ENCODE measurements at regions not wholly inside any gene's neighbourhood (a gene's known extent, or its start where the extent isn't known, plus 50 kb on each side); places are given as distances from the start of the nearest gene placed in this dataset.
"Not testable (repeated sequence)": the region's sequence is repeated elsewhere in the genome, so short reads cannot be mapped to it uniquely, and the experiment has no call there.

DNA sequence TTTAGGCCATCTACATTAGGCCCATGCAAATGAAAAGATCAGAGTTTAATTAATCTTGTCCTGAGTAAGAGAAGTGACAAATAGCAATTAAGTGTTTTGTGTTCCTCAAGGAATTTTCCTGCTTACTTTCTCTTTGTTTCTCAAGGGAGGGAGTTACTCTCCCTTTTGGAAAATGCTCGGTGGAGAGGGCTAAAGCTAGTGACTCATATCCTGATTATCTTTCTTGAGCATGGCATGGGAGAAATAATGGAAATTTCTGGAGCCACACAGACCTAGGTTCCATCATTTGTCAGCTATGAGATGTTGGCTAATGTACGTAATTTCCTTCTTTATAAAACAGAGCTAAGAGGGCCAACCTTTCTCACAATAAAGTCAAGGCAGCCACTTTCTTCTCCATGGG lies 177.1 kb downstream of the ETAA1 start:
- Histone ChIP-seq H3K4me1 (ENCODE audit: control insufficient read depth, low read depth, low read length) (no peaks in the 10 kb centered on the region), H3K36me3 (ENCODE audit: control insufficient read depth, low read depth, low read length) (no peaks in the 10 kb centered on the region), H3K27ac (ENCODE audit: low read length) (no peak overlapping the region), H3K27me3 (ENCODE audit: control insufficient read depth, insufficient read depth, low read length) (no peaks in the 10 kb centered on the region), H3K4me3 (ENCODE audit: low read length) (no peak overlapping the region), H3K9me3 (ENCODE audit: control insufficient read depth, low read depth, low read length) (no peaks in the 10 kb centered on the region), H3K9ac (ENCODE audit: low read length) (no peak overlapping the region)

GRCh38 chr2:67576226-67576625 lies 179.1 kb downstream of the ETAA1 start:
- Histone ChIP-seq H3K36me3 (ENCODE audit: control insufficient read depth, low read depth, low read length) (no peaks in the 10 kb centered on the region), H3K9ac (ENCODE audit: low read length) (no peak overlapping the region), H3K27me3 (ENCODE audit: control insufficient read depth, insufficient read depth, low read length) (no peaks in the 10 kb centered on the region), H3K4me3 (ENCODE audit: low read length) (no peak overlapping the region), H3K9me3 (ENCODE audit: control insufficient read depth, low read depth, low read length) (no peaks in the 10 kb centered on the region), H3K4me1 (ENCODE audit: control insufficient read depth, low read depth, low read length) (no peaks in the 10 kb centered on the region), H3K27ac (ENCODE audit: low read length) (no peak overlapping the region)

GRCh38 chr2:67576991-67577390 lies 179.9 kb downstream of the ETAA1 start:
- H3K9me3 ChIP-seq (ENCODE audit: control insufficient read depth, low read depth, low read length), result no peaks in the 10 kb centered on the region
- H3K4me3 ChIP-seq (ENCODE audit: low read length), result no peak overlapping the region
- H3K36me3 ChIP-seq (ENCODE audit: control insufficient read depth, low read depth, low read length), result no peaks in the 10 kb centered on the region
- H3K9ac ChIP-seq (ENCODE audit: low read length), result no peak overlapping the region
- no peak overlapping the region for H3K27ac ChIP-seq (ENCODE audit: low read length)
- no peaks in the 10 kb centered on the region for H3K4me1 ChIP-seq (ENCODE audit: control insufficient read depth, low read depth, low read length)
- no peaks in the 10 kb centered on the region for H3K27me3 ChIP-seq (ENCODE audit: control insufficient read depth, insufficient read depth, low read length)

DNA sequence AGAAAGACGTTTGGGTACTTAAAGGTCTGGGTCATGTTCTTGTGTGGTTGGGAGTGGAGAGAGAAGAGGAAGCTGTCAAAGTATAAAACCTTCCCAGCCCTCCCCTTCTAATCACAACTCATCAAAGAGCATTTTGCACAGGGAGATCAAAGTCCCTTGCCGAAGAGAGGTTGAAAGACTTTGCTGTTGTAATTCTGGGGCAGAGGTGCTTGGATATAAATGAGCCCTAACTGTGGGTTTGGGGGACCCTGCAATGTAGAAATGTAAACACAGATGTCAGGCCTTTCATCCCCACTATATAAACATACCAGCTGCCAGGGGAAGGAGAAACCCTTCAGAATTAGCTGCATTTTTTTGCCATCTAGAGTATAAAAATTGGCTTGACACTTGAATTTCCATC lies 182.1 kb downstream of the ETAA1 start:
- H3K4me1 ChIP-seq (ENCODE audit: control insufficient read depth, low read depth, low read length), result no peaks in the 10 kb centered on the region
- no peak overlapping the region for H3K9ac ChIP-seq (ENCODE audit: low read length)
- no peak overlapping the region for H3K4me3 ChIP-seq (ENCODE audit: low read length)
- no peaks in the 10 kb centered on the region for H3K36me3 ChIP-seq (ENCODE audit: control insufficient read depth, low read depth, low read length)
- H3K9me3 ChIP-seq (ENCODE audit: control insufficient read depth, low read depth, low read length), result no peaks in the 10 kb centered on the region
- H3K27me3 ChIP-seq (ENCODE audit: control insufficient read depth, insufficient read depth, low read length), result no peaks in the 10 kb centered on the region
- no peak overlapping the region for H3K27ac ChIP-seq (ENCODE audit: low read length)

DNA sequence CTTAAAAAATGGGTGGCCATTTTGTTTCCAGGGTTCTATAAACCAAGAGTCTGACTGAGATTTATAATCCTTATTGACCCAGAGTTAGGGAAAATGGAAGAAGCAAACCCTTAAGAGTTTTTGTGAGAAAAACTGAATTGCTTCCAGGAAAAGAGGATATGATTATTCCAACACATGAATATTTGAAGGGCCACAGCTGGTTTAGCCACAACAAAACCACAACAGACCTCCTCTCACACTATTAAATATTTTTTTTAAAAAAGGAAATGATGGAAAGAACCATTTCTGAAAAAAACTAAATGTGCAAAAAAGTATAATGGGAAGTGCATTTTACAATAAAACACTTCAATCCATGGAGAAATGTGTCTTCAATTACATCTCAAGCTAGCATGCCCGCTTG lies 182.7 kb downstream of the ETAA1 start:
- Histone ChIP-seq H3K36me3 (ENCODE audit: control insufficient read depth, low read depth, low read length) (no peaks in the 10 kb centered on the region), H3K9me3 (ENCODE audit: control insufficient read depth, low read depth, low read length) (no peaks in the 10 kb centered on the region), H3K27ac (ENCODE audit: low read length) (no peak overlapping the region), H3K9ac (ENCODE audit: low read length) (no peak overlapping the region), H3K27me3 (ENCODE audit: control insufficient read depth, insufficient read depth, low read length) (no peaks in the 10 kb centered on the region), H3K4me1 (ENCODE audit: control insufficient read depth, low read depth, low read length) (no peaks in the 10 kb centered on the region), H3K4me3 (ENCODE audit: low read length) (no peak overlapping the region)

DNA sequence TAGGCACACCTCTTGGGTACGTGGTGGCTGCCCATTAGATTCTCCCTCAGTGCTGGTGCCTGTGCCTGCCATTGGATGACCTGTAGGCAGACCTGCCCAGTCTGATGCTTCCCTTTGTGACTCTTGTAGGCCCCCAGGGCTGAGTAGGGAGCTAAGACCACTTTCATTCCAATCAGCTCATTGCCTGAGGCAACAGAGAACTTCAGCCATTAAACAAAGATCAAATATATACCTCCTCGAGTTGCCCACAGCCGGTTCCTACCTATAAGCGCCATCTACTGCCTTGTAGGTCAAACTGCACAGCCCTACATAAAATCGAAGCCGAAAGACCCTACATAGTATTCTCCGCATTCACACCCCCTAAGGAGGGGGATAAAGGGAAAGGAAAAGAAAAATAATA lies 184.6 kb downstream of the ETAA1 start:
- no peak overlapping the region for H3K9ac ChIP-seq (ENCODE audit: low read length)
- no peaks in the 10 kb centered on the region for H3K4me1 ChIP-seq (ENCODE audit: control insufficient read depth, low read depth, low read length)
- H3K27me3 ChIP-seq (ENCODE audit: control insufficient read depth, insufficient read depth, low read length), result no peaks in the 10 kb centered on the region
- H3K36me3 ChIP-seq (ENCODE audit: control insufficient read depth, low read depth, low read length), result no peaks in the 10 kb centered on the region
- no peak overlapping the region for H3K27ac ChIP-seq (ENCODE audit: low read length)
- no peak overlapping the region for H3K4me3 ChIP-seq (ENCODE audit: low read length)
- no peaks in the 10 kb centered on the region for H3K9me3 ChIP-seq (ENCODE audit: control insufficient read depth, low read depth, low read length)

GRCh38 chr2:67583185-67583584 lies 186.1 kb downstream of the ETAA1 start:
- Histone ChIP-seq H3K9ac (ENCODE audit: low read length) (no peak overlapping the region), H3K27me3 (ENCODE audit: control insufficient read depth, insufficient read depth, low read length) (no peaks in the 10 kb centered on the region), H3K36me3 (ENCODE audit: control insufficient read depth, low read depth, low read length) (no peaks in the 10 kb centered on the region), H3K27ac (ENCODE audit: low read length) (no peak overlapping the region), H3K9me3 (ENCODE audit: control insufficient read depth, low read depth, low read length) (peaks cover 3% of the 10 kb centered on the region), H3K4me1 (ENCODE audit: control insufficient read depth, low read depth, low read length) (no peaks in the 10 kb centered on the region), H3K4me3 (ENCODE audit: low read length) (no peak overlapping the region)

- H3K9ac ChIP-seq (ENCODE audit: low read length), result no peak overlapping the region
- H3K27ac ChIP-seq (ENCODE audit: low read length), result no peak overlapping the region
- no peaks in the 10 kb centered on the region for H3K27me3 ChIP-seq (ENCODE audit: control insufficient read depth, insufficient read depth, low read length)
- no peaks in the 10 kb centered on the region for H3K4me1 ChIP-seq (ENCODE audit: control insufficient read depth, low read depth, low read length)
- no peak overlapping the region for H3K4me3 ChIP-seq (ENCODE audit: low read length)
- H3K9me3 ChIP-seq (ENCODE audit: control insufficient read depth, low read depth, low read length), result peaks cover 3% of the 10 kb centered on the region
- H3K36me3 ChIP-seq (ENCODE audit: control insufficient read depth, low read depth, low read length), result no peaks in the 10 kb centered on the region
Observed at GRCh38 chr2:67585400-67585799, 188.3 kb downstream of the ETAA1 start.

DNA sequence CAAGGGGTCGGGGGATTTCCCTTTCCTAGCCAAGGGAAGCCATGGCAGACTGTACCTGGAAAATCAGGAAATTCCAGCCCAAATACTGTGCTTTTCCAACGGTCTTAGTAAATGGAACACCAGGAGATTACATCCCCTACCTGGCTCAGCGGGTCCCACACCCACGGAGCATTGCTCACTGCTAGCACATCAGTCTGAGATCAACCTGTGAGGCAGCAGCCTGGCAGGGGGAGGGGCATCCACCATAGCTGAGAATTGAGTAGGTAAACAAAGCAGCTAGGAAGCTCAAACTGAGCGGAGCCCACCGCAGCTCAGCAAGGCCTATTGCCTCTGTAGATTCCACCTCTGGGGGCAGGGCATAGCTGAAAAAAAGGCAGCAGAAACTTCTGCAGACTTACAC lies 192.0 kb downstream of the ETAA1 start:
- H3K4me3 ChIP-seq (ENCODE audit: low read length); H3K4me1 ChIP-seq (ENCODE audit: control insufficient read depth, low read depth, low read length); H3K9ac ChIP-seq (ENCODE audit: low read length); H3K36me3 ChIP-seq (ENCODE audit: control insufficient read depth, low read depth, low read length); H3K27ac ChIP-seq (ENCODE audit: low read length); H3K9me3 ChIP-seq (ENCODE audit: control insufficient read depth, low read depth, low read length); H3K27me3 ChIP-seq (ENCODE audit: control insufficient read depth, insufficient read depth, low read length): not testable (repeated sequence)

DNA sequence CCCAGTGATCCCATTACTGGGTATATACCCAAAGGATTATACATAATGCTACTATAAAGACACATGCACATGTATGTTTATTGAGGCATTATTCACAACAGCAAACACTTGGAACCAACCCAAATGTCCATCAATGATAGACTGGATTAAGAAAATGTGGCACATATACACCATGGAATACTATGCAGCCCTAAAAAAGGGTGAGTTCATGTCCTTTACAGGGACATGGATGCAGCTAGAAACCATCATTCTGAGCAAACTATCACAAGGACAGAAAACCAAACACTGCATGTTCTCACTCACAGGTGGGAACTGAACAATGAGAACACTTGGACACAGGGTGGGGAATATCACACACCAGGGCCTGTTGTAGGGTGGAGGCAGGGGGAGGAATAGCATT lies 197.4 kb downstream of the ETAA1 start:
- not testable (repeated sequence) for H3K27ac ChIP-seq (ENCODE audit: low read length); H3K27me3 ChIP-seq (ENCODE audit: control insufficient read depth, insufficient read depth, low read length); H3K9me3 ChIP-seq (ENCODE audit: control insufficient read depth, low read depth, low read length); H3K4me3 ChIP-seq (ENCODE audit: low read length); H3K36me3 ChIP-seq (ENCODE audit: control insufficient read depth, low read depth, low read length); H3K9ac ChIP-seq (ENCODE audit: low read length); H3K4me1 ChIP-seq (ENCODE audit: control insufficient read depth, low read depth, low read length)

DNA sequence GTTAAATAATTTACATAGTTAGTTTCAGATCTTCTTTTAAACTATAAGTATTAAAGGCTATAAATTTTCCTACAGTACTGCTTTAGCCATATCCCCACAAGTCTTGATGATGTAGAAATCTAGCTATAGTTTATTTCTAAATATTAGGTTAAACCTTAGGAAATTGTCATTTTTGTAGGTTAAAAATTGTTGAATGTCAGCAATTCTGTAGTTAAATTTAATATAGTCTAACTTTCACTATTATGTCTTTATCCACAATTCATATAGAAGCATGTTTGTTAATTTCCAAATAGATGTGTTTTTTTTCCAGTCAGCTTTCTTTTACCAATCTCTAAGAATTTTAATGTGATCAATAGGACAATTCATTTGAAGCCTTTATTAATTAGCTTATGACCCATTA lies 199.7 kb downstream of the ETAA1 start:
- Histone ChIP-seq H3K4me1 (ENCODE audit: control insufficient read depth, low read depth, low read length) (no peaks in the 10 kb centered on the region), H3K36me3 (ENCODE audit: control insufficient read depth, low read depth, low read length) (no peaks in the 10 kb centered on the region), H3K9me3 (ENCODE audit: control insufficient read depth, low read depth, low read length) (no peaks in the 10 kb centered on the region), H3K27ac (ENCODE audit: low read length) (no peak overlapping the region), H3K4me3 (ENCODE audit: low read length) (no peak overlapping the region), H3K27me3 (ENCODE audit: control insufficient read depth, insufficient read depth, low read length) (no peaks in the 10 kb centered on the region), H3K9ac (ENCODE audit: low read length) (no peak overlapping the region)

DNA sequence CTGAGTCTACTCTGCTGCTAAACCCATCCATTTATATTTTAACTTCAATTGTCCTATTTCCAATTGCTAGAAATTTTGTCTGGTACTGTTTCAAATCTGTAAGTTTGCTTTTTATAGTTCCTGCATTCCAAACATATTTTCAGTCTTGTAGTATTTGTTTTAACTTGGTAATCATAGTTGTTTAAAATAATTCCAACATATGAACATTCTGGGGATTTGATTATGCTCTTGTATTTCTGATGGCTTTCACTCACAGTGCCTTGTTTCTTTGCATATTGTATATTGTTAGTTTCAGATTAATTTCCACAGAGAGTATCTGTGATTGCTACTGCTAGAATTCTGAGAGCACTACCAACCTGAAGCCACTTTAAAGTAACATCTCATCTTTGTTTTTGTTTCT lies 202.4 kb downstream of the ETAA1 start:
- no peak overlapping the region for H3K4me3 ChIP-seq (ENCODE audit: low read length)
- no peak overlapping the region for H3K9ac ChIP-seq (ENCODE audit: low read length)
- no peaks in the 10 kb centered on the region for H3K4me1 ChIP-seq (ENCODE audit: control insufficient read depth, low read depth, low read length)
- H3K36me3 ChIP-seq (ENCODE audit: control insufficient read depth, low read depth, low read length), result no peaks in the 10 kb centered on the region
- H3K27ac ChIP-seq (ENCODE audit: low read length), result no peak overlapping the region
- H3K27me3 ChIP-seq (ENCODE audit: control insufficient read depth, insufficient read depth, low read length), result no peaks in the 10 kb centered on the region
- no peaks in the 10 kb centered on the region for H3K9me3 ChIP-seq (ENCODE audit: control insufficient read depth, low read depth, low read length)

All from iPS-18a (cell line).